ENCODE measurements at regions not wholly inside any gene's neighbourhood (a gene's known extent, or its start where the extent isn't known, plus 50 kb on each side); places are given as distances from the start of the nearest gene placed in this dataset.

GRCh38 chr15:39345176-39345575, 235.7 kb upstream of the THBS1 start:
- no peak for TF ChIP-seq CTCF (IDR thresholded peaks at IDR 0.05; ENCODE audit: low read length)
- no peak for TF ChIP-seq EZH2 (IDR thresholded peaks at IDR 0.05; ENCODE audit: borderline replicate concordance, low read length)
